OCI-LY1 (cell line): ENCODE measurements at regions not wholly inside any gene's neighbourhood (a gene's known extent, or its start where the extent isn't known, plus 50 kb on each side); places are given as distances from the start of the nearest gene placed in this dataset.

Source experiments
- H2AFZ ChIP-seq: fragments of 200-600 bp; sonication (generic), shearing (Covaris generic); 2 replicates; pipeline ENCODE4 v1.6.0; 2014; ENCODE audit warnings: antibody characterized with exemption, mild to moderate bottlenecking, low read length
- H3F3A ChIP-seq: fragments of 200-600 bp; sonication (generic), shearing (Covaris generic); 2 replicates; pipeline ENCODE4 v1.6.0; 2014; ENCODE audit warnings: mild to moderate bottlenecking, antibody characterized with exemption, low read length, moderate library complexity; ENCODE audit not compliant: insufficient read depth
- H3K27ac ChIP-seq: fragments of 200-600 bp; sonication (generic); 2 replicates; pipeline ENCODE4 v1.5.1; 2014; ENCODE audit warnings: low read length, mixed run types, mild to moderate bottlenecking, low read depth; ENCODE audit not compliant: poor library complexity, severe bottlenecking
- H3K27me3 ChIP-seq: fragments of 200-600 bp; sonication (generic); 2 replicates; pipeline ENCODE4 v1.6.0; 2014; ENCODE audit warnings: antibody characterized with exemption, mild to moderate bottlenecking, low read length, moderate library complexity; ENCODE audit not compliant: insufficient read depth
- H3K36me3 ChIP-seq: fragments of 200-600 bp; sonication (generic); 2 replicates; pipeline ENCODE4 v1.6.1; 2014; ENCODE audit warnings: mild to moderate bottlenecking, antibody characterized with exemption, low read length, moderate library complexity, mixed read lengths; ENCODE audit not compliant: insufficient read depth
- H3K4me1 ChIP-seq: fragments of 200-600 bp; sonication (generic); 2 replicates; pipeline ENCODE4 v1.5.1; 2014; ENCODE audit warnings: mild to moderate bottlenecking, low read length, moderate library complexity; ENCODE audit not compliant: insufficient read depth, severe bottlenecking
- H3K4me2 ChIP-seq: fragments of 200-600 bp; sonication (generic), shearing (Covaris generic); 2 replicates; pipeline ENCODE4 v1.6.1; 2014; ENCODE audit warnings: low read length
- H3K4me3 ChIP-seq: fragments of 200-600 bp; sonication (generic); 2 replicates; pipeline ENCODE4 v1.5.1; 2014; ENCODE audit warnings: low read length, low read depth, mild to moderate bottlenecking, mixed read lengths; ENCODE audit not compliant: poor library complexity, severe bottlenecking
- H3K79me2 ChIP-seq: fragments of 200-600 bp; shearing (Covaris generic); 2 replicates; pipeline ENCODE4 v1.6.1; 2016; ENCODE audit warnings: mixed run types, low read length, mixed read lengths; ENCODE audit not compliant: insufficient read depth
- H3K9ac ChIP-seq: fragments of 200-600 bp; sonication (generic), shearing (Covaris generic); 2 replicates; pipeline ENCODE4 v1.6.1; 2014; ENCODE audit warnings: mild to moderate bottlenecking, low read length, mixed read lengths
- H3K9me2 ChIP-seq: fragments of 200-600 bp; sonication (generic), shearing (Covaris generic); 2 replicates; pipeline ENCODE4 v1.6.1; 2014; ENCODE audit warnings: low read depth, mild to moderate bottlenecking, low read length, mixed read lengths
- H3K9me3 ChIP-seq: fragments of 200-600 bp; shearing (Covaris generic); 2 replicates; pipeline ENCODE4 v1.6.1; 2014; ENCODE audit warnings: low read length, mixed read lengths
- H4K20me1 ChIP-seq: fragments of 200-600 bp; sonication (generic), shearing (Covaris generic); 2 replicates; pipeline ENCODE4 v1.6.0; 2016; ENCODE audit warnings: mild to moderate bottlenecking, low read length; ENCODE audit not compliant: insufficient read depth
- EZH2 ChIP-seq: fragments of 200-600 bp; sonication (generic), shearing (Covaris generic); IDR thresholded peaks from 2 replicates; pipeline ENCODE4 v1.8.0; 2017; ENCODE audit warnings: borderline replicate concordance, mixed run types, mild to moderate bottlenecking, antibody characterized with exemption, low read length, moderate library complexity, mixed read lengths
- TF ChIP-seq, protein P1 (sequence below): fragments of 200-600 bp; sonication (generic), shearing (Covaris generic); IDR thresholded peaks from 2 replicates; pipeline ENCODE4 v1.5.1; 2017; ENCODE audit warnings: mild to moderate bottlenecking, antibody characterized with exemption, low read length, moderate library complexity, mixed read lengths

DNA sequence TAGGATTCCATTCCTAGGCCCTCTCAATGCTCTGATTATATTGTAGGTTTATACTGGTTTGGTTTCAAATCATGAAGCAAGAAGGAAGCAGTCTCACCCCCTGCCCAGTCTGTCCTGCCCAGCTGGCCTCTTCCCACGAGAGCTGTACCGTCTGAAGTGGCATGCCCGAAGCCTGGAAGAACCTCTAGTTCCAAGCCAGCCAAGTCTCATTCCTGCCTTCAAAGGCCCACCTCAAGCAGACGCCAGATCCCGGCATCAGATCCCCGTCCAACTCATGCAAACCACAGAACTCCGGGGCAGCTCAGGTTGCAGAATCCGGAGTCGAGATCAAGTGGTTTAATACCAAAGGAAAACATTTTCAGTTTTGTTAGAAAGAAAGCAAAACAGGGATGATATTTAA lies 234.4 kb downstream of the LPIN1 start:
- Histone ChIP-seq H3K9me3 (no peaks in the 10 kb centered on the region), H3K4me1 (peaks cover 29% of the 10 kb centered on the region), H3K9ac (no peak overlapping the region), H3F3A (no peaks in the 10 kb centered on the region), H3K9me2 (no peaks in the 10 kb centered on the region), H3K4me3 (no peak overlapping the region), H3K36me3 (0 out of 2 replicates have a peak, but pooled peaks cover 3% of the 10 kb centered on the region), H3K27me3 (no peaks in the 10 kb centered on the region), H4K20me1 (no peaks in the 10 kb centered on the region), H3K27ac (no peak overlapping the region), H3K79me2 (no peaks in the 10 kb centered on the region), H3K4me2 (no peak overlapping the region), H2AFZ (no peak overlapping the region)
- TF ChIP-seq, protein P1, sequence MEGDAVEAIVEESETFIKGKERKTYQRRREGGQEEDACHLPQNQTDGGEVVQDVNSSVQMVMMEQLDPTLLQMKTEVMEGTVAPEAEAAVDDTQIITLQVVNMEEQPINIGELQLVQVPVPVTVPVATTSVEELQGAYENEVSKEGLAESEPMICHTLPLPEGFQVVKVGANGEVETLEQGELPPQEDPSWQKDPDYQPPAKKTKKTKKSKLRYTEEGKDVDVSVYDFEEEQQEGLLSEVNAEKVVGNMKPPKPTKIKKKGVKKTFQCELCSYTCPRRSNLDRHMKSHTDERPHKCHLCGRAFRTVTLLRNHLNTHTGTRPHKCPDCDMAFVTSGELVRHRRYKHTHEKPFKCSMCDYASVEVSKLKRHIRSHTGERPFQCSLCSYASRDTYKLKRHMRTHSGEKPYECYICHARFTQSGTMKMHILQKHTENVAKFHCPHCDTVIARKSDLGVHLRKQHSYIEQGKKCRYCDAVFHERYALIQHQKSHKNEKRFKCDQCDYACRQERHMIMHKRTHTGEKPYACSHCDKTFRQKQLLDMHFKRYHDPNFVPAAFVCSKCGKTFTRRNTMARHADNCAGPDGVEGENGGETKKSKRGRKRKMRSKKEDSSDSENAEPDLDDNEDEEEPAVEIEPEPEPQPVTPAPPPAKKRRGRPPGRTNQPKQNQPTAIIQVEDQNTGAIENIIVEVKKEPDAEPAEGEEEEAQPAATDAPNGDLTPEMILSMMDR = no peak
- TF ChIP-seq EZH2 = no peak

DNA sequence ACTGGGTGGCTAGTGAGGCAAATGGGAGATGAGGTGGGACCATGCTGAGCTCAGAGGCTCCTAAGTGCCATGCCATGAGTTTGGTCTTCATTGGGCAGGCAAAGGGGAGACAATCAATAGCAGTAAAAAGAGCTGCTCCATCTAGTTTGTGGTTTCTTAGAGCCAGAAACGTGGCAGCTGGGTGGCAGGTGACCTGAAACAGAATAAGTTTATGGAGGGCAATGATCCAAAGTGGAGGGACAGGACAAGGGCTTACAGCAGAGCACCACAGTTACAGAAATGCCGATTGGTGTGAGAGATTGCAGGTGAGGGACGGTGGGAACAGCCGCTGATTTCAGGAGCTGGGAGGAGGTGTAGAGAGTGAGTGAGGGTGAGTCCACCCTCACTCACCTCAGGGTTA lies 237.0 kb downstream of the LPIN1 start:
- Histone ChIP-seq H3K79me2 (no peaks in the 10 kb centered on the region), H3K9ac (no peak overlapping the region), H3K4me1 (peaks cover 18% of the 10 kb centered on the region), H3F3A (no peaks in the 10 kb centered on the region), H3K4me2 (no peak overlapping the region), H3K9me2 (no peaks in the 10 kb centered on the region), H3K9me3 (no peaks in the 10 kb centered on the region), H2AFZ (no peak overlapping the region), H3K27me3 (no peaks in the 10 kb centered on the region), H4K20me1 (no peaks in the 10 kb centered on the region), H3K27ac (no peak overlapping the region), H3K36me3 (0 out of 2 replicates have a peak, but pooled peaks cover 3% of the 10 kb centered on the region), H3K4me3 (no peak overlapping the region)
- no peak for TF ChIP-seq EZH2
- TF ChIP-seq, protein P1 = no peak

DNA sequence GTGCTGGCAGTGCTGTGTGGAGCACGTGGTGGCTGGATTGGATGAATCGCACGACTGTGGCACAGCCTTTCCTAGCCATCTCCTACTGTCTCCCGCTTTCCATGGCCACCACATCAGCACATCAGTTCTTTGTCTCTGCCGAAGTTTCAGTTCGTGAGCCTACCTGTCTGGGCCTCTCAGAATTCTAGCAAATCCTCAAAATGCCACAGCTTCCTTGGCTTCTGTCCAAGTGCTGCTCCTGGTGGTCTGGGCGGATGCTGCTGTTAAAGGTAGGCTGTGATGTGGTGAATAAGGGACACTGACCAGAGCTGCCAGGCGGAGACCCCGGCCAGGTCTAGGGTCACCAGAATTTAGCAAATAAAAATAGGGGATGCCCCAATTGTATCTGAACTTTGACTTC lies 237.4 kb downstream of the LPIN1 start:
- Histone ChIP-seq H3K4me2 (no peak overlapping the region), H3K9me3 (no peaks in the 10 kb centered on the region), H3K27me3 (no peaks in the 10 kb centered on the region), H2AFZ (no peak overlapping the region), H3K9me2 (no peaks in the 10 kb centered on the region), H3K4me3 (no peak overlapping the region), H3K4me1 (peaks cover 14% of the 10 kb centered on the region), H3K27ac (no peak overlapping the region), H3F3A (no peaks in the 10 kb centered on the region), H3K36me3 (0 out of 2 replicates have a peak, but pooled peaks cover 3% of the 10 kb centered on the region), H3K79me2 (no peaks in the 10 kb centered on the region), H4K20me1 (no peaks in the 10 kb centered on the region), H3K9ac (no peak overlapping the region)
- no peak for TF ChIP-seq EZH2
- TF ChIP-seq, protein P1 = no peak
